ENCODE measurements at regions not wholly inside any gene's neighbourhood (a gene's known extent, or its start where the extent isn't known, plus 50 kb on each side); places are given as distances from the start of the nearest gene placed in this dataset.

DNA sequence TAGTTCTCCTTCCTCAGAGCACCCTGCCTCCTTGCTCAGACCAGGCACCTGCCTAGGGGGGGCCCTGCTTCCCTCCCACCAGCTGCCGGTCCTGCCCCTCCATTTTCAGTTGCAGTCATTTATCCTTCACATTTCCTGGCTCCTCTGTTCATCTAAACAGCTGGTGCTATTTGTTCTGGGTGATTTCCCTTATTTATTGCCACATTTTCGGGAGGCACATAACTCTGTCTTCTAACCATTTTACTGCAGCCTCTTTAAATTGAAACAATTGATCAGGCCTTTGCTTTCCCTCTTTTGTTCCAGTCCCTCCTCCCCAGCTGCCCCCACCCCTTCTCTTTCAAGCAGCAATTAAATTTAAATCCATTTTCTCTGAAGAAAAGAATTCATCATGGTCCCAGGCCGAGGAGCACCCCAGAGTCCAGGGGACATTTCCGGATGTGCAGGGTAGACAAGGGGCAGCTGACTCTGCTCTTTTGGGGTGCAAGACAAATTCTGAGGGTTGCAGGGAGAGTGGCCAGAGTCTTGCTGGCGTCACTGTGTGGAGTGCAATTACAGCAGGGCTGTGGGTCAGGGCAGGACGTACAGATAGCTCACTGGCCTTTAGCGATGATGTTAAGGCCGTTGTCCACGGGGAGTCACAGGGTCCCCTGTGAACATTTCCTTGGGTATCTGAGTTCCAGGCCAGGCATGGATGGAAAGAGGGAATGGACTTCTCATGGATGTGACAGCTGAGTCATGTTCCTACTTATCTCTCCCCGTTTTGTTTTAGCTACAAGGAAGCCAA, 476.4 kb downstream of the TBC1D22A start:
- H3K36me3 ChIP-seq (ENCODE audit: control insufficient read depth, insufficient read depth, low read length): no peaks in the 10 kb centered on the region
- no peak overlapping the region for H3K4me3 ChIP-seq (replicated peaks; ENCODE audit: low read depth, low read length)
- no peaks in the 10 kb centered on the region for H3K27me3 ChIP-seq (replicated peaks; ENCODE audit: control insufficient read depth, insufficient read depth, low read length)
- TF ChIP-seq, protein P1, sequence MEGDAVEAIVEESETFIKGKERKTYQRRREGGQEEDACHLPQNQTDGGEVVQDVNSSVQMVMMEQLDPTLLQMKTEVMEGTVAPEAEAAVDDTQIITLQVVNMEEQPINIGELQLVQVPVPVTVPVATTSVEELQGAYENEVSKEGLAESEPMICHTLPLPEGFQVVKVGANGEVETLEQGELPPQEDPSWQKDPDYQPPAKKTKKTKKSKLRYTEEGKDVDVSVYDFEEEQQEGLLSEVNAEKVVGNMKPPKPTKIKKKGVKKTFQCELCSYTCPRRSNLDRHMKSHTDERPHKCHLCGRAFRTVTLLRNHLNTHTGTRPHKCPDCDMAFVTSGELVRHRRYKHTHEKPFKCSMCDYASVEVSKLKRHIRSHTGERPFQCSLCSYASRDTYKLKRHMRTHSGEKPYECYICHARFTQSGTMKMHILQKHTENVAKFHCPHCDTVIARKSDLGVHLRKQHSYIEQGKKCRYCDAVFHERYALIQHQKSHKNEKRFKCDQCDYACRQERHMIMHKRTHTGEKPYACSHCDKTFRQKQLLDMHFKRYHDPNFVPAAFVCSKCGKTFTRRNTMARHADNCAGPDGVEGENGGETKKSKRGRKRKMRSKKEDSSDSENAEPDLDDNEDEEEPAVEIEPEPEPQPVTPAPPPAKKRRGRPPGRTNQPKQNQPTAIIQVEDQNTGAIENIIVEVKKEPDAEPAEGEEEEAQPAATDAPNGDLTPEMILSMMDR (IDR thresholded peaks at IDR 0.05; ENCODE audit: insufficient read depth, low read length, poor library complexity, severe bottlenecking): no peak
- DNase-seq (ENCODE audit: extremely low read depth, insufficient read length): no peak

DNA sequence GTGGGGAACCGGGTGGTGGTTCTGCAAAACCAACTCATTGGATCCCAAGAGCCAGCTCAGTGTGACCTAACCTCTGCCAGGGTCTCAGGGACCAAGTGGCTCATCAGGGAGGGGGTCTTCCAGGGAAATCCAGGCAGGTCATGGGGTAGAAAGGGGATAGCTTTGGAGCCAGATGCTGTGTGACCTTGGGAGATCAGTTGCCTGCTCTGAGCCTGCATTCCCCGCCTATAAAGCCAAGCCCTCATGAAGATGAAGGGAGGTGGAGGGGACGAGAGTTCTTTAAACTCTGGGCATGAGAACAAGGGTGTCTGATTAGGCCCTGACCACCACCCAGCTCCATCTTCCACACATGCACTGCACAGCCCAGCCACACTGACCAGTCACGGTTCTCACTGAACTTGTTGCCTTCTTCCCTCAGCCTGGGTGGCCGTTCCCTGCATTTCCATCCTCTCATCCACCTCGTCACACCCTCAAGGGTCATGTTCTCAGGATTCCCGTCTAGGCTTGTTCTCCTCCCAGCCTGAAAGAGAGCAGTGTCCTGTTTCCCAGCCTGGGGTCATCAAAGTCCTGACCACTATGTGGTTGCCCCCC, 475.5 kb downstream of the TBC1D22A start:
- no peak overlapping the region for H3K4me3 ChIP-seq (replicated peaks; ENCODE audit: low read depth, low read length)
- DNase-seq (ENCODE audit: extremely low read depth, insufficient read length): no peak
- TF ChIP-seq, protein P1 (IDR thresholded peaks at IDR 0.05; ENCODE audit: insufficient read depth, low read length, poor library complexity, severe bottlenecking): no peak
- H3K36me3 ChIP-seq (ENCODE audit: control insufficient read depth, insufficient read depth, low read length): no peaks in the 10 kb centered on the region
- no peaks in the 10 kb centered on the region for H3K27me3 ChIP-seq (replicated peaks; ENCODE audit: control insufficient read depth, insufficient read depth, low read length)

DNA sequence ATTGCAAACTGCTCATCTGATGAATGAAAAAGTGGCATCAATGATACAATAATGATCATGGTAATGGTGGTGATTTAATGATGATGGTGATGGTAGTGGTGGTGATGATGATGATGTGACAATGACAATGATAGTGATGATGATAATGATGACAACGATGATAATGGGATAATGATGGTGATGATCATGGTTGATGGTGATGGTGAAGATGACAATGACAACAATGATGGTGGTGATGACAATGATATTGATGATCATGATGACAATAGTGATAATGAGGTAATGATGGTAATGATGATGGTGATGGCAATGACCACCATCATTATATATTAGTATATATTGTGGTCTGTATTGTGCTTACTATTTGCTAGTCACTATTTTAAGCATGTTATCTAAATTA, 474.3 kb downstream of the TBC1D22A start:
- no peak for DNase-seq (ENCODE audit: extremely low read depth, insufficient read length)
- Histone ChIP-seq H3K27me3 (replicated peaks; ENCODE audit: control insufficient read depth, insufficient read depth, low read length) (no peaks in the 10 kb centered on the region), H3K36me3 (ENCODE audit: control insufficient read depth, insufficient read depth, low read length) (no peaks in the 10 kb centered on the region), H3K4me3 (replicated peaks; ENCODE audit: low read depth, low read length) (no peak overlapping the region)
- TF ChIP-seq, protein P1 (IDR thresholded peaks at IDR 0.05; ENCODE audit: insufficient read depth, low read length, poor library complexity, severe bottlenecking): no peak

DNA sequence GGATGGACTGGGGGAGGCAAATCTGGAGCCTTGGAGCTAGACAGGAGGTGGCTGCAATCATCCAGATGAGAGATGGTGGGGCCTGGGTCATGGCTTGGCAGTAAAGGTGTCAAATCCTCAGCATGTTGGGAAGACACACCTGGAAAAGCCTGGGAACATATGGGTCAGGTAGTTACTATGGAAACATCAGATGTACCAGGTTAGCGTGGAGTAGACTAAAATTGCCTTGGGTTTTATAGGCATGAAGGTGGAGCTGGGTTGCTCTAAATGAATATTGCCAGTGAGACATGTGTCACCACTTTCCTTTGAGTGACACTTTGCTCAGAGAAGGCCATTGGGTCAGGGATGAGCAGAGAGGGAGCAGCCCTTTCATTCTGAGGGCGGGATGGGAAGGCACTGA, 473.7 kb downstream of the TBC1D22A start:
- TF ChIP-seq, protein P1 (IDR thresholded peaks at IDR 0.05; ENCODE audit: insufficient read depth, low read length, poor library complexity, severe bottlenecking): no peak
- Histone ChIP-seq H3K27me3 (replicated peaks; ENCODE audit: control insufficient read depth, insufficient read depth, low read length) (no peaks in the 10 kb centered on the region), H3K36me3 (ENCODE audit: control insufficient read depth, insufficient read depth, low read length) (no peaks in the 10 kb centered on the region), H3K4me3 (replicated peaks; ENCODE audit: low read depth, low read length) (no peak overlapping the region)
- no peak for DNase-seq (ENCODE audit: extremely low read depth, insufficient read length)

DNA sequence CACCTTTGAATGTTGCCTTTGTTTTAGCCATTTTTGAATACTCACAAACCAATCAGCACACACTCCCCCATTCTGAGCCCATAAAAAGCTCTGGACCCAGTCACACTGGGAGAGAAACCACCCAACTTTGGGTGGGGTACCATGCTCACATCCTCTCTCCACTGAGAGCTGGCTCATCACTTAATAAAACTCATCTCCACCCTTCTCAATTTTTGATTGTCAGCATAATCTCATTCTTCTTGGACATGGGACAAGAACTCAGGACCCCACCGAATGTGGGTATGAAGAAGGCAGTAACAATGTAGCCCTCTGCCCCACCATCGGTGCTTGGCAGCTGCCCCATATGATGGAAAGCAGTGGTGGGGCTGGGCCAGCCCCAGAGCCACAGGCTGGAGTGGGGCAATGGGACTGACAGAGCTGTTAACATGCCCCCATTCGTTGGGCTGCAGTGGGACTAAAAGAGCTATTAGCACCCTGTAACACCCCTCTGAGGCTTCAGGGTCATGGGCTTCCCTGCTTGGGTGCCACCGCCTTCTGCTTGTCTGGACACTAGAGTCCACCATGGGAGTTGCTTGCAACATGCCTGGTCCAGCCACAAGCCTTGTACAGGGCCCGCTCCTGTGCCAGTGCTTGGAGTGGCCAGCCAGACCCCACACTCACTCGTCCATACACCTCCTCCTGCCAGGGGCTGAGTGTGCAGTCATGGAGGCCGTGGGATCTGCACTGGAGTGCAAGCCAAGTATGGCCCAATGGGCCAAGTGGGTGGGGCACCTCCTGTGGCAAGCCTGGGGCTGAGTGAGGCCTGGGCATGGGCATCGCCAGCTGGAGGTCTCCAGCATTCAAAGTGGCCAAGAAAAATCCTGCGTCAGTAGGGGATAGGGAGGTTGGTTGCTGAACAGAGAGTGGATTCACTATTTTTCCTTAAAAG, 471.1 kb downstream of the TBC1D22A start:
- TF ChIP-seq, protein P1 (IDR thresholded peaks at IDR 0.05; ENCODE audit: insufficient read depth, low read length, poor library complexity, severe bottlenecking): no peak
- Histone ChIP-seq H3K27me3 (replicated peaks; ENCODE audit: control insufficient read depth, insufficient read depth, low read length) (no peaks in the 10 kb centered on the region), H3K36me3 (ENCODE audit: control insufficient read depth, insufficient read depth, low read length) (no peaks in the 10 kb centered on the region), H3K4me3 (replicated peaks; ENCODE audit: low read depth, low read length) (no peak overlapping the region)
- no peak for DNase-seq (ENCODE audit: extremely low read depth, insufficient read length)
